Trophoblast cell (in vitro differentiated cells and primary cell): ENCODE measurements at regions not wholly inside any gene's neighbourhood (a gene's known extent, or its start where the extent isn't known, plus 50 kb on each side); places are given as distances from the start of the nearest gene placed in this dataset.

Source experiments
- DNase-seq, 2 donors: peaks; one replicate each; pipeline ENCODE4 v3.0.0-alpha.2; 2016
- H2AFZ ChIP-seq: 2 replicates; pipeline ENCODE4 v1.6.1; 2013; ENCODE audit warnings: low read length, moderate library complexity, mild to moderate bottlenecking; ENCODE audit not compliant: insufficient read depth, poor library complexity
- H2AK5ac ChIP-seq: 2 replicates; pipeline ENCODE4 v1.6.1; 2013; ENCODE audit warnings: mild to moderate bottlenecking, low read length
- H2BK120ac ChIP-seq: 2 replicates; pipeline ENCODE4 v1.6.1; 2013; ENCODE audit warnings: low read length, mild to moderate bottlenecking, moderate library complexity; ENCODE audit not compliant: insufficient read depth, poor library complexity
- H2BK12ac ChIP-seq: 2 replicates; pipeline ENCODE4 v1.6.1; 2013; ENCODE audit warnings: mild to moderate bottlenecking, low read length, moderate library complexity
- H2BK5ac ChIP-seq: 2 replicates; pipeline ENCODE4 v1.6.1; 2013; ENCODE audit warnings: low read length, low read depth, moderate library complexity, mild to moderate bottlenecking; ENCODE audit not compliant: poor library complexity
- H3K14ac ChIP-seq: 2 replicates; pipeline ENCODE4 v1.6.1; 2013; ENCODE audit warnings: mild to moderate bottlenecking, low read length
- H3K18ac ChIP-seq: 2 replicates; pipeline ENCODE4 v1.6.1; 2013; ENCODE audit warnings: mild to moderate bottlenecking, low read length
- H3K23ac ChIP-seq: 2 replicates; pipeline ENCODE4 v1.6.1; 2013; ENCODE audit warnings: low read length
- H3K27ac ChIP-seq: 2 replicates; pipeline ENCODE4 v1.5.1; 2013; ENCODE audit warnings: low read depth, mild to moderate bottlenecking, inconsistent platforms, low read length, moderate library complexity
- H3K27me3 ChIP-seq: 2 replicates; pipeline ENCODE4 v1.6.1; 2013; ENCODE audit warnings: inconsistent platforms, mild to moderate bottlenecking, low read length, moderate library complexity; ENCODE audit not compliant: insufficient read depth
- H3K36me3 ChIP-seq, 2 experiments: 1 replicate in 1 of 2; 2 replicates in 1 of 2; pipeline ENCODE4 v1.6.1; 2013; ENCODE audit warnings: low read length in 2 of 2, mild to moderate bottlenecking in 2 of 2, moderate library complexity in 1 of 2; ENCODE audit not compliant: insufficient read depth in 2 of 2, control insufficient read depth in 1 of 2
- H3K4ac ChIP-seq: 2 replicates; pipeline ENCODE4 v1.6.1; 2013; ENCODE audit warnings: low read depth, mild to moderate bottlenecking, low read length, moderate library complexity
- H3K4me1 ChIP-seq, 2 experiments: 1 replicate in 1 of 2; 2 replicates in 1 of 2; pipeline ENCODE4 v1.6.1; 2013; ENCODE audit warnings: low read length in 2 of 2, mild to moderate bottlenecking in 2 of 2, moderate library complexity in 1 of 2; ENCODE audit not compliant: insufficient read depth in 2 of 2, control insufficient read depth in 1 of 2
- H3K4me2 ChIP-seq: 2 replicates; pipeline ENCODE4 v1.6.1; 2013; ENCODE audit warnings: inconsistent platforms, mild to moderate bottlenecking, low read length, moderate library complexity
- H3K4me3 ChIP-seq: 2 replicates; pipeline ENCODE4 v1.5.1; 2013; ENCODE audit warnings: mild to moderate bottlenecking, low read depth, low read length, inconsistent platforms
- H3K79me1 ChIP-seq: one replicate; pipeline ENCODE4 v1.6.1; 2013; ENCODE audit warnings: low read length
- H3K79me2 ChIP-seq: 2 replicates; pipeline ENCODE4 v1.6.1; 2013; ENCODE audit warnings: low read length, mild to moderate bottlenecking; ENCODE audit not compliant: control insufficient read depth, insufficient read depth, poor library complexity
- H3K9ac ChIP-seq: 2 replicates; pipeline ENCODE4 v1.6.1; 2013; ENCODE audit warnings: mild to moderate bottlenecking, low read length
- H3K9me3 ChIP-seq: 2 replicates; pipeline ENCODE4 v1.6.1; 2013; ENCODE audit warnings: low read depth, mild to moderate bottlenecking, control low read depth, inconsistent platforms, low read length; ENCODE audit not compliant: insufficient read depth
- H4K12ac ChIP-seq: 2 replicates; pipeline ENCODE4 v1.6.1; 2013; ENCODE audit warnings: low read depth, mild to moderate bottlenecking, low read length, moderate library complexity
- H4K8ac ChIP-seq: 2 replicates; pipeline ENCODE4 v1.6.1; 2013; ENCODE audit warnings: low read depth, mild to moderate bottlenecking, low read length, moderate library complexity
- H4K91ac ChIP-seq: one replicate; pipeline ENCODE4 v1.6.1; 2013; ENCODE audit warnings: low read depth, mild to moderate bottlenecking, low read length, moderate library complexity
- WGBS: extraction: QIAGEN DNeasy Blood & Tissue Kit; methylation state at CpG from one replicate; pipeline ENCODE4 v1.1.7; 2013; ENCODE audit warnings: missing lambda C conversion rate; ENCODE audit not compliant: insufficient read length, insufficient coverage; ENCODE audit errors: extremely low coverage; 5-methylcytosine and 5-hydroxymethylcytosine counted together

- Histone ChIP-seq H2BK5ac (no peak overlapping the region), H2BK120ac (no peak overlapping the region), H3K79me2 (no peaks in the 10 kb centered on the region), H3K27ac (no peak overlapping the region), H3K23ac (no peak overlapping the region), H3K4me3 (no peak overlapping the region), H3K4me2 (no peak overlapping the region), H3K18ac (no peak overlapping the region), H2BK12ac (no peak overlapping the region), H2AFZ (no peak overlapping the region), H3K4me1 (no peaks in the 10 kb centered on the region), H3K27me3 (no peaks in the 10 kb centered on the region), H3K4ac (no peak overlapping the region), H3K36me3 (no peaks in the 10 kb centered on the region), H3K9ac (no peak overlapping the region), H4K8ac (no peak overlapping the region), H4K91ac (no peak overlapping the region), H3K79me1 (no peaks in the 10 kb centered on the region), H4K12ac (no peak overlapping the region), H2AK5ac (no peak overlapping the region), H3K14ac (no peak overlapping the region), H3K9me3 (no peaks in the 10 kb centered on the region)
- DNase-seq: no peak
- no CpG with 5 or more reads among the region's 9 CpGs for WGBS
These were observed 121.4 kb upstream of the SLC35F3 start for GRCh38 chr1:233782937-233783586.

- Histone ChIP-seq H2AK5ac (no peak overlapping the region), H3K9ac (no peak overlapping the region), H3K27ac (no peak overlapping the region), H3K18ac (no peak overlapping the region), H3K27me3 (no peaks in the 10 kb centered on the region), H3K4me1 (no peaks in the 10 kb centered on the region), H4K91ac (no peak overlapping the region), H3K14ac (no peak overlapping the region), H2BK12ac (no peak overlapping the region), H3K79me1 (no peaks in the 10 kb centered on the region), H3K79me2 (no peaks in the 10 kb centered on the region), H2AFZ (no peak overlapping the region), H3K36me3 (no peaks in the 10 kb centered on the region), H2BK120ac (no peak overlapping the region), H3K4me3 (no peak overlapping the region), H3K4me2 (no peak overlapping the region), H4K8ac (no peak overlapping the region), H3K23ac (no peak overlapping the region), H2BK5ac (no peak overlapping the region), H3K4ac (no peak overlapping the region), H3K9me3 (no peaks in the 10 kb centered on the region), H4K12ac (no peak overlapping the region)
- no CpG with 5 or more reads among the region's 3 CpGs for WGBS
- DNase-seq: no peak
These were observed 116.9 kb upstream of the SLC35F3 start for GRCh38 chr1:233787599-233787998.

GRCh38 chr1:233788687-233789086 lies 115.8 kb upstream of the SLC35F3 start:
- H3K14ac ChIP-seq: no peak overlapping the region
- H3K36me3 ChIP-seq: no peaks in the 10 kb centered on the region
- H4K12ac ChIP-seq: no peak overlapping the region
- no peak overlapping the region for H2BK12ac ChIP-seq
- no peak overlapping the region for H3K4me3 ChIP-seq
- no peak overlapping the region for H3K18ac ChIP-seq
- H3K9ac ChIP-seq: no peak overlapping the region
- H3K9me3 ChIP-seq: no peaks in the 10 kb centered on the region
- no peak overlapping the region for H2AK5ac ChIP-seq
- no peak for DNase-seq
- no peak overlapping the region for H4K8ac ChIP-seq
- H3K4me2 ChIP-seq: no peak overlapping the region
- H3K4ac ChIP-seq: no peak overlapping the region
- no peaks in the 10 kb centered on the region for H3K79me2 ChIP-seq
- H2AFZ ChIP-seq: no peak overlapping the region
- H3K4me1 ChIP-seq: no peaks in the 10 kb centered on the region
- H3K27ac ChIP-seq: no peak overlapping the region
- no peaks in the 10 kb centered on the region for H3K27me3 ChIP-seq
- no peak overlapping the region for H2BK5ac ChIP-seq
- H3K23ac ChIP-seq: no peak overlapping the region
- H2BK120ac ChIP-seq: no peak overlapping the region
- no peak overlapping the region for H4K91ac ChIP-seq
- H3K79me1 ChIP-seq: no peaks in the 10 kb centered on the region

GRCh38 chr1:233790121-233790520 lies 114.4 kb upstream of the SLC35F3 start:
- Histone ChIP-seq H3K4ac (no peak overlapping the region), H3K4me2 (no peak overlapping the region), H3K36me3 (no peaks in the 10 kb centered on the region), H4K8ac (no peak overlapping the region), H3K27ac (no peak overlapping the region), H2BK12ac (no peak overlapping the region), H2BK120ac (no peak overlapping the region), H2AK5ac (no peak overlapping the region), H3K14ac (no peak overlapping the region), H2AFZ (no peak overlapping the region), H3K4me1 (no peaks in the 10 kb centered on the region), H3K27me3 (no peaks in the 10 kb centered on the region), H3K79me2 (no peaks in the 10 kb centered on the region), H3K79me1 (no peaks in the 10 kb centered on the region), H2BK5ac (no peak overlapping the region), H4K12ac (no peak overlapping the region), H3K9me3 (no peaks in the 10 kb centered on the region), H3K23ac (no peak overlapping the region), H3K18ac (no peak overlapping the region), H3K9ac (no peak overlapping the region), H3K4me3 (no peak overlapping the region), H4K91ac (no peak overlapping the region)
- WGBS: no CpG with 5 or more reads among the region's 3 CpGs
- no peak for DNase-seq
